ENCODE measurements at regions not wholly inside any gene's neighbourhood (a gene's known extent, or its start where the extent isn't known, plus 50 kb on each side); places are given as distances from the start of the nearest gene placed in this dataset.

- no TSS peak for BruUV-seq (replicated peaks)
- Histone ChIP-seq H3K27ac (ENCODE audit: low read depth, low read length, poor library complexity, severe bottlenecking) (no peak overlapping the region), H3K4me1 (ENCODE audit: insufficient read depth, low read length, poor library complexity, severe bottlenecking) (no peaks in the 10 kb centered on the region), H3K36me3 (ENCODE audit: insufficient read depth, low read length, poor library complexity, severe bottlenecking) (no peaks in the 10 kb centered on the region), H3K27me3 (replicated peaks; ENCODE audit: insufficient read depth, low read depth, low read length, poor library complexity) (no peaks in the 10 kb centered on the region), H3K9me3 (ENCODE audit: low read depth, low read length, poor library complexity, severe bottlenecking) (peaks cover 4% of the 10 kb centered on the region), H3K4me3 (ENCODE audit: low read depth, low read length, poor library complexity, severe bottlenecking) (no peak overlapping the region)
- TF ChIP-seq CTCF (conservative IDR thresholded peaks at IDR 0.05; ENCODE audit: low read depth, low read length) = no peak
- no peak for TF ChIP-seq EZH2 (IDR thresholded peaks at IDR 0.05; ENCODE audit: borderline replicate concordance, low read depth, low read length, poor library complexity, severe bottlenecking)
- DNase-seq (ENCODE audit: low spot score) = no peak
- POLR2A ChIA-PET (ENCODE audit: low non-redundant PET) = no interaction called here
- CTCF ChIA-PET = no interaction called here
- intact Hi-C loops (cut with micrococcal nuclease; ENCODE audit: unreplicated experiment) = no loop called here
Measured at GRCh38 chr18:25453556-25454269, 101.7 kb upstream of the ZNF521 start.

- H3K4me3 ChIP-seq (ENCODE audit: low read depth, low read length, poor library complexity, severe bottlenecking) = no peak overlapping the region
- CTCF ChIA-PET = no interaction called here
- intact Hi-C loops (cut with micrococcal nuclease; ENCODE audit: unreplicated experiment) = no loop called here
Measured at GRCh38 chr18:25451077-25451658, 99.2 kb upstream of the ZNF521 start.

GRCh38 chr18:25449046-25449445 lies 97.1 kb upstream of the ZNF521 start:
- Histone ChIP-seq H3K4me1 (ENCODE audit: insufficient read depth, low read length, poor library complexity, severe bottlenecking) (no peaks in the 10 kb centered on the region), H3K36me3 (ENCODE audit: insufficient read depth, low read length, poor library complexity, severe bottlenecking) (no peaks in the 10 kb centered on the region), H3K27ac (ENCODE audit: low read depth, low read length, poor library complexity, severe bottlenecking) (no peak overlapping the region), H3K9me3 (ENCODE audit: low read depth, low read length, poor library complexity, severe bottlenecking) (peaks cover 4% of the 10 kb centered on the region), H3K27me3 (replicated peaks; ENCODE audit: insufficient read depth, low read depth, low read length, poor library complexity) (no peaks in the 10 kb centered on the region), H3K4me3 (ENCODE audit: low read depth, low read length, poor library complexity, severe bottlenecking) (no peak overlapping the region)
- intact Hi-C loops (cut with micrococcal nuclease; ENCODE audit: unreplicated experiment) = no loop called here
- TF ChIP-seq CTCF (conservative IDR thresholded peaks at IDR 0.05; ENCODE audit: low read depth, low read length) (no peak), EZH2 (IDR thresholded peaks at IDR 0.05; ENCODE audit: borderline replicate concordance, low read depth, low read length, poor library complexity, severe bottlenecking) (no peak)
- no peak for DNase-seq (ENCODE audit: low spot score)
- CTCF ChIA-PET = no interaction called here
- no TSS peak for BruUV-seq (replicated peaks)
- POLR2A ChIA-PET (ENCODE audit: low non-redundant PET) = no interaction called here

More at GRCh38 chr18:25451077-25451658, 99.2 kb upstream of the ZNF521 start:
- no peak for DNase-seq (ENCODE audit: low spot score)
- BruUV-seq (replicated peaks) = no TSS peak
- no peaks in the 10 kb centered on the region for H3K27me3 ChIP-seq (replicated peaks; ENCODE audit: insufficient read depth, low read depth, low read length, poor library complexity)
- H3K4me1 ChIP-seq (ENCODE audit: insufficient read depth, low read length, poor library complexity, severe bottlenecking) = no peaks in the 10 kb centered on the region
- H3K9me3 ChIP-seq (ENCODE audit: low read depth, low read length, poor library complexity, severe bottlenecking) = peaks cover 4% of the 10 kb centered on the region
- no peak overlapping the region for H3K27ac ChIP-seq (ENCODE audit: low read depth, low read length, poor library complexity, severe bottlenecking)
- TF ChIP-seq EZH2 (IDR thresholded peaks at IDR 0.05; ENCODE audit: borderline replicate concordance, low read depth, low read length, poor library complexity, severe bottlenecking) (no peak), CTCF (conservative IDR thresholded peaks at IDR 0.05; ENCODE audit: low read depth, low read length) (no peak)
- POLR2A ChIA-PET (ENCODE audit: low non-redundant PET) = no interaction called here
- no peaks in the 10 kb centered on the region for H3K36me3 ChIP-seq (ENCODE audit: insufficient read depth, low read length, poor library complexity, severe bottlenecking)

All from A673 (cell line).